ENCODE measurements at regions not wholly inside any gene's neighbourhood (a gene's known extent, or its start where the extent isn't known, plus 50 kb on each side); places are given as distances from the start of the nearest gene placed in this dataset.

- Histone ChIP-seq H3K27ac (ENCODE audit: control insufficient read depth, insufficient read depth) (no peak overlapping the region), H3K79me2 (ENCODE audit: control insufficient read depth, insufficient read depth, low read length) (no peaks in the 10 kb centered on the region), H3K4me3 (no peak overlapping the region), H3K27me3 (replicated peaks in 1 of 2; ENCODE audit: control insufficient read depth in 2 of 2, insufficient read depth in 2 of 2, low read length in 1 of 2) (no peaks in the 10 kb centered on the region), H3K4me1 (ENCODE audit: control insufficient read depth, insufficient read depth, low read length) (no peaks in the 10 kb centered on the region), H4K20me1 (ENCODE audit: control insufficient read depth, insufficient read depth) (no peaks in the 10 kb centered on the region), H3K4me2 (ENCODE audit: control insufficient read depth, insufficient read depth) (no peak overlapping the region), H3K9ac (ENCODE audit: control insufficient read depth, insufficient read depth, low read length) (no peak overlapping the region), H3K36me3 (ENCODE audit: control insufficient read depth in 2 of 2, insufficient read depth in 2 of 2, low read length in 1 of 2) (no peaks in the 10 kb centered on the region), H2AFZ (ENCODE audit: control insufficient read depth, low read depth, low read length) (no peak overlapping the region), H3K9me3 (replicated peaks; ENCODE audit: control insufficient read depth, insufficient read depth, low read length) (no peaks in the 10 kb centered on the region)
- TF ChIP-seq MLLT1 (IDR thresholded peaks at IDR 0.05) (no peak), MYB (IDR thresholded peaks at IDR 0.05; ENCODE audit: borderline replicate concordance, low read depth, low read length) (no peak), CTCF (IDR thresholded peaks at IDR 0.05 in 2 of 3, conservative IDR thresholded peaks at IDR 0.05 in 1 of 3; ENCODE audit: control insufficient read depth in 2 of 3, extremely low read depth in 1 of 3, insufficient read depth in 1 of 3, low read depth in 3 of 3, low read length in 3 of 3) (no peak)
- ChIA-PET RAD21 (ENCODE audit: unreplicated experiment) (no interaction called here), SMC1A (ENCODE audit: uncharacterized antibody, unreplicated experiment) (no interaction called here), POLR2A (no interaction called here), CTCF (no interaction called here)
- no TSS peak for BruUV-seq (replicated peaks)
- no peak for DNase-seq (ENCODE audit: low read depth, low spot score)
- intact Hi-C loops (cut with micrococcal nuclease; ENCODE audit: unreplicated experiment) (no loop called here), in situ Hi-C loops (cut with MboI) (no loop called here)
- no peak for ATAC-seq
- FAIRE-seq: no peak
- WGBS (ENCODE audit: insufficient coverage, insufficient replicate concordance, low lambda C conversion rate, missing lambda C conversion rate): 12% methylated on average over 5 of the region's 5 CpGs
Observed at GRCh38 chrX:68982476-68982875, 153.7 kb downstream of the EFNB1 start.

Measured in GM12878 (cell line).